Cardiac fibroblast (primary cell): ENCODE measurements at regions not wholly inside any gene's neighbourhood (a gene's known extent, or its start where the extent isn't known, plus 50 kb on each side); places are given as distances from the start of the nearest gene placed in this dataset.

ENCODE experiments used
- DNase-seq, 2 donors: peaks; one replicate each; pipeline versions ENCODE4 v3.0.0 to v3.0.0-alpha.2; 2010; ENCODE audit warnings: low read depth in 2 of 2
- H3K4me3 ChIP-seq, 2 donors: replicated peaks in 1 of 2; 1 replicate in 1 of 2; 2 replicates in 1 of 2; pipeline ENCODE4 v1.5.1; 2011; ENCODE audit warnings: low read depth in 2 of 2, low read length in 2 of 2, mild to moderate bottlenecking in 2 of 2, moderate library complexity in 1 of 2
- TF ChIP-seq, protein P1 (sequence below): IDR thresholded peaks from one replicate; pipeline ENCODE4 v1.5.1; 2011; ENCODE audit warnings: low read depth, mild to moderate bottlenecking, low read length, inconsistent platforms

DNA sequence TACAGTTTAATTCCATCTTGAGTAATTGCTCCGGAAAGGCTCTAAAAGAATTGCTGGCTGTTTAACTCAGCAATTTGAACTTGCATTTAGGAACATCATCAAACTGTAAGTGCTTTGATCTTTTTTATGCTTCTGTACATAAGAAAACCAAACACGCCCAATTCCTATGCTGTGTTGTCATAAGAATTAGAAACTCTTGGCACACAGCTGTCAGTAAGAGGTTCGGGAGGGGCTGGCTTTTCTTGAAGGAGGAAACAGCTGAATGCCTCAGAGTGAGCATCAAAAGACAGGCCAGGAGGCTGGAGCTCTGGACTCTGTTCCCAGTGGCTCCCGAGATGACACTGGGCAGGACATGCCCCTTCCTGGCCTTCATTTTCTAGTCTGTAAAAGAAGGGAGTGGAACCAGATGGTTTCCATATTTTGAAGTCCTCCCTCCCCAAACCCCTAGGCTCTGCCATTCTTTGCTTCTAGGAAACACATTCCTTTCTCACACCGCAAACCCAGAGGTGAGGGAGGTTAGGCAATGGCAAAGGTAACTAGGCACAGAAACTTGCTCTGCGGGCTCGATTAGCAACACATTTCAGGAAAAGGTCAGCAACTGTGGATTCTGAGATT lies 73.7 kb upstream of the DLG1 start:
- peak; percentile 76 to 93 for DNase-seq
- TF ChIP-seq, protein P1, sequence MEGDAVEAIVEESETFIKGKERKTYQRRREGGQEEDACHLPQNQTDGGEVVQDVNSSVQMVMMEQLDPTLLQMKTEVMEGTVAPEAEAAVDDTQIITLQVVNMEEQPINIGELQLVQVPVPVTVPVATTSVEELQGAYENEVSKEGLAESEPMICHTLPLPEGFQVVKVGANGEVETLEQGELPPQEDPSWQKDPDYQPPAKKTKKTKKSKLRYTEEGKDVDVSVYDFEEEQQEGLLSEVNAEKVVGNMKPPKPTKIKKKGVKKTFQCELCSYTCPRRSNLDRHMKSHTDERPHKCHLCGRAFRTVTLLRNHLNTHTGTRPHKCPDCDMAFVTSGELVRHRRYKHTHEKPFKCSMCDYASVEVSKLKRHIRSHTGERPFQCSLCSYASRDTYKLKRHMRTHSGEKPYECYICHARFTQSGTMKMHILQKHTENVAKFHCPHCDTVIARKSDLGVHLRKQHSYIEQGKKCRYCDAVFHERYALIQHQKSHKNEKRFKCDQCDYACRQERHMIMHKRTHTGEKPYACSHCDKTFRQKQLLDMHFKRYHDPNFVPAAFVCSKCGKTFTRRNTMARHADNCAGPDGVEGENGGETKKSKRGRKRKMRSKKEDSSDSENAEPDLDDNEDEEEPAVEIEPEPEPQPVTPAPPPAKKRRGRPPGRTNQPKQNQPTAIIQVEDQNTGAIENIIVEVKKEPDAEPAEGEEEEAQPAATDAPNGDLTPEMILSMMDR: no peak
- H3K4me3 ChIP-seq: no peak overlapping the region

DNA sequence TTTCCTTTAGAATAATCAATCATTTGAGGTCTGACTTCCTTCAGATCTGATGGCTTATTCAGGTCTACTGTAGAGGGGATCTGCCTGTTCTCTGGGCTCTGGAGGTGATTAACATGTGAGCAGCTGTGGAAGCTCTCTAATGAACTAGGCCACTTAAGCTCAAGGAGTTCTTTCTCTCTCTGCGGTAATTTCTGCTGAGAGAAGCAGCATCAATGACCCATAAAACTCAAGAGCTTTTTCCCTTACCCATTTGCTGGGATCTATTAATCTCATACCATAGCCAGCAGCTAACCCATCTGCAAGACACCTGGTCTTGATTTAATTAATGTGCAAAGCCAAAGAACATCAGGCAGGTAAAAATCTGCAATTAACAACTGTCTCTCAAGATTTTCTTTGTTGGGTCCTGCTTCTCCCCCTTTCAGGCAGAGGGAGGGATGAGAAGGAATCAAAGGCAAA lies 73.2 kb upstream of the DLG1 start:
- no peak for DNase-seq
- TF ChIP-seq, protein P1: no peak
- no peak overlapping the region for H3K4me3 ChIP-seq

DNA sequence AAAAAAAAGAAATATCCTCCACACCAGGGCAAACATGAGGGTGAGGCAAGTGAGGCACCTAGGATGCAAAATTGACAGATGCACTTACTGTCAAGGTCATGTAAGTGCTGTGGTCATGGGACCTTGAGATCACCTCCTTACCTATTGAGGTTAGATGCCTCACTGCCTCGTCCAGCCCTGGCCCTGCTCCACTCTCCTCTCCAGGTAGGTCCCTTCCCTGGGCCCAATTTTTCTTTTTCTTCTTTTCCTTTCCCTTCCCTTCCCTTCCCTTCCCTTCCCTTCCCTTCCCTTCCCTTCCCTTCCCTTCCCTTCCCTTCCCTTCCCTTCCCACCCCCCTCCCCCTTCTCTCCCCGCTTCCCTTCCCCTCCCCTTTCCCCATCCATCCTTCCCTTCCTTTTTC lies 71.1 kb upstream of the DLG1 start:
- TF ChIP-seq, protein P1: no peak
- DNase-seq: no peak
- no peak overlapping the region for H3K4me3 ChIP-seq

DNA sequence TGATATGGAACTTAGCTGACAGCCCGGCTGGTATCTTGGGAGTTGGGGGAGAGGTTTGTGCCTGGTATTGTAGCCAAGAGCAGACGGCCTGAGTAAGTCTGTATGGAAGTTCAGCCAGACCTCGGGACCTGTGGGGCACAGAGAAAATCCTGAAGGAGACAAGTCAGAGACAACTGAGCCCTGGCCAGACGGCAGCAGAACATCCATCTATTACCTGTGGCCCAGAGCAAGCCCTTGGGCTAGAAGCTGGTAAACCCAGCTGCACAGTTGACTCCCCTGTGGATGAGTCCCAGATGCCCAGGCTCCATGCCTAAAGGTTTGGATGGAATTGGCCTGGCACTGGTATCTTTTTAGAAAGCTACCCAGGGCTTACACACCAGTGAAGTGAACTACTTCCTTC lies 70.4 kb upstream of the DLG1 start:
- no peak for DNase-seq
- TF ChIP-seq, protein P1: no peak

DNA sequence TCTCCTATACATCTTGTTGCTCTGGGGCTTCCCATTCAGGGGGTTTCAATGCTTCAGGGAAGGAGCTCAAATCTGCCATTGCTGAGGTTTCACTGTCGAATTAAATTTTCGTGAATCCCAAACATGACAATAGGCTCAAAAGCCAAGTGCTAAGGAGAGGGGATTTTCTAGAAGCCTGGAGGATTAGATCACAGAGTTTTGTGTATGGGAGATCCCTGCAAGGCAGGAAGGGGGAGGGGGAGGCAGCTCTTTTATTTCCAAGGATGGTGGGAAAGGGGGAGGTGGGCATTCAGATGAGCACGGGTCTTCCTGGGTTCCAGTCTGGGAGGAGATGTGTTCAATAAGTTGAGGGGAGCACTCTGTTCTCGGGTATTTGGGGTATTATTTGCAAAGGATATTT lies 69.9 kb upstream of the DLG1 start:
- DNase-seq: no peak
- TF ChIP-seq, protein P1: no peak
- no peak overlapping the region for H3K4me3 ChIP-seq

More for the DNA sequence above, 70.4 kb upstream of the DLG1 start:
- H3K4me3 ChIP-seq: no peak overlapping the region

DNA sequence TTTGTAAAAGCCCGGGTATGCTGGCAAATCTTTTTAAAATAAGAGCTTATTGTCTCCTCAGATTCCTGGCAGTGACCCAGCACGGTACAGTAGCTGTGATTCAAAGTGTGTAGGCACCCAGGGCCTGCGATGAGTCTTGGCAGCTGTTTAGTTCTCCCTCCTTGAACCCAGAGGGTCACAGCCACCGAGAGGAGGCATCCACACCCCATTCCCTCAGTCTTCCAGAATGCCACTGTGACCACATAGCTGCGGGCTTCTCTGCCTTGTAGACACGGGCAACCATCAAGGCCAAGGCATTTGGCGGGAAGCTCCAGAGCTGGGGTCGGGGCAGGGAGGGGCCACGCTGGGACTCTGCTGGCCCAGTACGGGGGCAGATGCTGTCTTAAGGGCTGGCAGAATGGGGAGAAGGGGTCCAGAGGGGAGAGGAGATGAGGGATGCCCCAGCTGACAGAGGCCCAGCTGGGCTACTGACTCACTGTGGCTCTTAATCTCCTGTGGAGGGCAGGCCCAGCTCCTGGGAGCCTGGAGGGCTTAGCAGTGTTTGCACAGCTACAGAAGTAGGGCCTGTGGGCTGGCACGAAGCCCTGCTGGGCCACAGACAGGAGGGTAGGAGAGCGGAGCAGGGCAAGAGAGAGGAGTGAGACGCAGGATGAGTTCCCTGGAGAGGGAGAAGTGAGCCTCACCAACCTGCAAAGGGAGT lies 68.8 kb upstream of the DLG1 start:
- TF ChIP-seq, protein P1: no peak
- no peak overlapping the region for H3K4me3 ChIP-seq
- DNase-seq: peak; percentile 37 to 56
